SK-N-DZ (cell line): ENCODE measurements at regions not wholly inside any gene's neighbourhood (a gene's known extent, or its start where the extent isn't known, plus 50 kb on each side); places are given as distances from the start of the nearest gene placed in this dataset.
A peak's percentile ranks its signal among the peaks of the same experiment; 100 is the strongest.
"Not testable (repeated sequence)": the region's sequence is repeated elsewhere in the genome, so short reads cannot be mapped to it uniquely, and the experiment has no call there.

Experiments used
- DNase-seq: peaks from one replicate; pipeline ENCODE4 v3.0.0-alpha.2; 2015; ENCODE audit warnings: low spot score

DNA sequence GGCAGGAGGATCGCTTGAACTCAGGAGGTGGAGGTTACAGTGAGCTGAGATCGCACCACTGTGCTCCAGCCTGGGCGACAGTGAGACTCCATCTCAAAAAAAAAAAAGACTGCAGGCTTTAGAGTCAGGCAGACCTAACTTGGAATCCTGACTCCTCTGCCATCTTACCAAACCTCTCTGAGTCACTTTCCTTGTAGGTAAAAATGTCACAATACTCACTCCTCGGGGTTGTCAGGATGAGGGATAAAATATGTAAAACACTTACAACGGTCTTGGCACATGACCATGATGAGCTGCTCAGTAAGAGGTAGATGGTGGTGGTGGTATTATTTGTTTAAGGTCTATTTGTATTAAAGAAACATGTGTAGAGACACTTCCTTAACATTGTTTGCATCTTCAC is 154.1 kb upstream of the PDE1C start:
- no peak for DNase-seq

DNA sequence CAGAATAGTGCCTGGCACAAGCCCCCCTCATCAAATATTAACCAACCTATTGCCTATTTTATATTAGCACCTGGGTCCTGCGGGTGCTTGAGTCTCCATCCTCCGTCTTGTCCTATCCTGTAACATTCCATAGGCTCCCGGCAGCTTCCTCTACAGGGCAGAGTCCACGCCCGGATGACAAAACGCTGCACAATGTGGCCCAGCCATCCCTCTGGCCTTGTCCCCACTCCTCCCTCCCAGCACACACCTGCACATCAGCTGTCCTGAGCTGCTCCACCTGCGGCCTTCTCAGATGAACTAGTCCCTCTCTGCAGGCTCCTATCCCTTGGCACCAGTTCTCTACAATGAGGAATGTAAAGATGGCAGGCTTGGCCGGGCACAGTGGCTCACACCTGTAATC is 153.5 kb upstream of the PDE1C start:
- no peak for DNase-seq

GRCh38 chr7:32223071-32223650 is 153.0 kb upstream of the PDE1C start:
- DNase-seq, result no peak

DNA sequence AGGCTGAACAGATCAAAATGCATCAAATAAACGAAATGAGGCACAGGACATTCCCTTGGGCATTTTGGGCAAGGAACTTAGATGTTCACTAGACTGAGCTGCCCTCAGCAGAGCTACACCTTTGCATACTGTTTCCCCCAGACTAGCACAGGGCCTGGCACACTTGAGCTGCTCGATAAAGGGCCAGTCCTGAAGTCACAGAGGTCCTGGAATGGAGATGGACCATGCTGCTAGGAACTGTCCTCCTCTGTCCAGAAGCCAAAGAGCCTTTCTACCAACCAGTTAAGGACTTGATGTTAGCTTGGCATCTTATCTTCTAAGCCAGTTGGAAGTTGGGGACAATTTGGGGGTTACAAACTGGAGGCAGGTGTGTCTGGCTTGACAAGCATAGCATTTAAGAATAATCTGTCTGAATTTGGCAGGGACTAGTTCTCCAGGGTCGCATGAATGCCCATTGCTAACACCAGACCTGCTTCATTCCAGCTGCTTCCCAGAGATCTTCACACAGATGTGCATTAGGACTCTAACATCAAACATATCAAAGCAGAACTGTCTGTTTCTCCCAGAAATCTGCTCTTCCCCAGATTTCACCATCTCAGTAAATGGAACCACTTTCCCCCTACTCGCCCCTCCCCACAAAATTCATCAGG is 152.2 kb upstream of the PDE1C start:
- no peak for DNase-seq

DNA sequence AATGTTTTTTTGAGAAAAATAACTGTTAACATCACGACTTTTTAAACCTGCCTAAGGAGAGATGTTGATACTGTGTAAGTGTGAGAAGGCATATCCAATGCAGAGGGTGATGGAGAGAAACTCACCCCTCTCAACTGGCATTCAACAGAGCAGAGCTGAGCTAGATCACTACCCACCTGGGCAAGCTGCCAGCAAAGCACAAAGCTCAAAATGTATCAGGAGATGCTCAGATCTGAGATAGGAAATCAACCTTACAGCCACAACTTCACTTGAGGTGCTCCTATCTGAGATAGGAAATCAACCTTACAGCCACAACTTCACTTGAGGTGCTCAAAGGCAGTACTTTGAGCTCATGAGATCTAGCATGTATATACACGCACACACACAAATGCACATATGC is 151.5 kb upstream of the PDE1C start:
- no peak for DNase-seq

DNA sequence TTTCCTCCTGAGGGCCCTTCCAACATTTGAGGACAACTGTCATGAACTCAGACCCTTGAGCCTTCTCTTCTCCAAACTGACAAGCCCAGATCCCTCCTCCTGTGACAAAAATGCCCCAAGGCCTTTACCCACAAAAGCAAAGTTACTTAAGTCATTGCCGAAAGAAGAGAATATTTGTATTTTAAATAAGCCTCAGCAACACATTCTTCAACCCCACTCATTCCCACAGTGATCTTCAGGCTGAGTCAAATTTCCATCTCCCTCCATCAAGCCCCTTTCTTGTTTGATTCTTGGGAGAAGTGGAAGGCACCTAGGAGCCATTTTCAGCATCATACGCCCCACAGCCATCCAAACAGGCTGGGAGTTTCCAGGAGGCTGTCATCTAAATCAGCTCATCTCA is 150.8 kb upstream of the PDE1C start:
- no peak for DNase-seq

DNA sequence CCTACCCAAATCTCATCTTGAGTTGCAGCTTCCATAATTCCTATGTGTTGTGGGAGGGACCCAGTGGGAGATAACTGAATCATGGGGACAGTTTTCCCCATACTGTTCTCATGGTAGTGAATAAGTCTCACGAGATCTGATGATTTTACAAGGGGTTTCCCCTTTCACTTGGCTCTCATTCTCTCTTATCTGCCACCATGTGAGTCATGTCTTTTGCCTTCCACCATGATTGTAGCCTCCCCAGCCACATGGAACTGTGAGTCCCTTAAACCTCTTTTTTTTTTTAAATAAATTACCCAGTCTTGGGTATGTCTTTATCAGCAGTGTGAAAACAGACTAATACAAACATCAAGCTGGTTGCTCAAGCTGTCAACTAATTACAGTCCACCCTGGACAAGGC is 149.6 kb upstream of the PDE1C start:
- not testable (repeated sequence) for DNase-seq

- DNase-seq, result no peak
These were observed 149.2 kb upstream of the PDE1C start for GRCh38 chr7:32219416-32219815.

DNA sequence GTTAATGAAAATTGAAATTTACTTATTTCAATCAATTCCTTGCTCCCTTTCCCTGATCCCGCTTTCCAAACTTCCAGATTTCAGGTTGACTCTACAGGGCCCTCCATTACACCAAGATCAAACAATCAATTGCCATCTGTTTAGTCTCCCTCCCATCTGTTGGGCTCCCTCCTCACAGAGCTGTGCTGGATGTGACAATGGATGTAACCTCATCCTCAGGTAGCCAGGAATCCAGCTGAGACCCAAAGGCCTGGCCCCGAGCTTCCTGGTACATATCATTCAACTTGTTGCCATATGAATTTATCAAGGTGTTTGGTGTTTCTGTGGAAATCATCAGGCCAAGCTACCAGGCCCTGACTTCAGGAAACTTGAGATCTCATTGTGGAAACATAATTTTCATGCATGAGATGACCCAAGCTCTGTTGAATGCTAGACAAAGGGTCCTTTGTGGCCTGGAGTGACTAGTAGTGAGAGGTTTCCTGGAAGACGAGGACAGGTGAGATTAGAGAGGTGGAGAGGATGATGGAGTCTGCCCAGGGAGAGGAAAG is 148.6 kb upstream of the PDE1C start:
- no peak for DNase-seq

GRCh38 chr7:32218154-32218467 is 147.9 kb upstream of the PDE1C start:
- no peak for DNase-seq

GRCh38 chr7:32217341-32218153 is 147.3 kb upstream of the PDE1C start:
- no peak for DNase-seq

DNA sequence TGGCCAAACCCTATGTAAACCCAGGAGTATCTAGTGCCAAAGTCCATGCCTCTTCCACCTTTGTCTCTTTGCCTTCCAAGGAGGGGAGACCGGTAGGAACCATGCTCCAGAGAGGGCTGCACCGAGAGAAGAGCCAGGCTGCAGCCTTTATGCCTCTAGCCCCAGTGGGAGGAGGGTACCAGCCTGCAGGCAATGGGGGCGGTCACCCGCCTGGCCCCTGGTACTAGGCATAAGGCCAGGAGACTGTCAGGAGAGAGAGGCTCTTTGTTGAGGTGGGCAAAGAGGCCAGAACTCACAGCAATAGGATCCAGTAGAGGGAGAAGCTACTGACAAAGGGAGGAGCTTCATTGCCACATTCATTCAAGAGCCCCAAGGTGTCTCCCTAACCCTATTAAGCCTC is 146.6 kb upstream of the PDE1C start:
- DNase-seq, result no peak

DNA sequence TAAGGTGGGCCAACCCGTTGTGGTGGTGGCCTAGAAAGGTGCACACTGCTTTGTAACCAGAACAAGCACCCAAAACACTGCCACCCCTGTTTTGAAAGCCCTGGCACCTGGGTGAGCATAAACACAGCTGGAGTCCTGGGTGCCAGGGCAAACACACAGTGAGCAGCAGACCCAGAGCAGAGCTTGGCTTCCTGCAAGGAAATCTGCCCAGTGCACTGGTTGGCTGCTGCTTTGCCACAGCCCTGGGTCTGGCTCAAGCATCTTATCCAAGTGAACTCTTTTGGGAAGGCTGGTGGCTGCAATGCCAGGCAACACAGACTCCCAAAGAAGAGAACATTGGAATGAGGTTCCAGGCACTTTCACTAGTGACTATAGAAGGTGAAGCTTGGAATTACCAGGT is 145.5 kb upstream of the PDE1C start:
- DNase-seq, result no peak

DNA sequence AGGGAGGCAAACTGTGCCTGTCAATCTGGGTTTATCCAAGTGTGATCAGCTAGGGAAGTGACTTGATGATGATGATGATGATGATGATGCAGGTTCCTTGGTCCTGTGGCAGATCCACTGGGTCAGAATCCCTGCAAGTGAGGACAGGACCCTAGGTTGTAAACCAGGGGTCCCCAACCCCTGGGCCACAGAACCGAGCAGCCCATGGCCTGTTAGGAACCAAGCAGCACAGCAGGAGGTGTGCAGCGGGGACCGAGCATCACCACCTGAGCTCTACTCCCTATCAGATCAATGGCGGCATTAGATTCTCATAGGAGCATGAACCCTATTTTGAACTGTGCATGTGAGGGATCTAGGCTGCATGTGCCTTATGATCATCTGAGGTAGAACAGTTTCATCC is 144.7 kb upstream of the PDE1C start:
- DNase-seq, result no peak

- DNase-seq, result no peak
These were observed 142.1 kb upstream of the PDE1C start for GRCh38 chr7:32212321-32212720.

GRCh38 chr7:32206987-32207386 is 136.8 kb upstream of the PDE1C start:
- no peak for DNase-seq

DNA sequence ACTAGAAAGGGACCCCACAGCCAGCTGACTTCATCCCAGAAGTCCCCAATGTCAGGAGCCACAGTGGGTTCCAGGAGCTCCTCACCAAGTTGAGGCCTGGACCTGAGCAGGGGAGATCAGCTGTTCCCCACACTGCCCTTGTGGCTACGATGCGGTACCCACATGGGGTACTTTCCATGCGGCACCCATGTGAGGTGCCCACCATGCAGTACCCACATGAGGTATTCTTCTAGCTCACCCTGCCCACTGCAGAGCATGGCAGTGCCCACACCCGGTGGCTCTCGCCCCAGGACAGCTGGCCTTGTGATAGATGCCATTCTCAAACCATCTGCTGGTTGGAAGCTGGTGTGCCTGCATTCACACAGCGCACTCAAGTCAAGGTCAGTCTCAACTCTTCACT is 136.3 kb upstream of the PDE1C start:
- no peak for DNase-seq

DNA sequence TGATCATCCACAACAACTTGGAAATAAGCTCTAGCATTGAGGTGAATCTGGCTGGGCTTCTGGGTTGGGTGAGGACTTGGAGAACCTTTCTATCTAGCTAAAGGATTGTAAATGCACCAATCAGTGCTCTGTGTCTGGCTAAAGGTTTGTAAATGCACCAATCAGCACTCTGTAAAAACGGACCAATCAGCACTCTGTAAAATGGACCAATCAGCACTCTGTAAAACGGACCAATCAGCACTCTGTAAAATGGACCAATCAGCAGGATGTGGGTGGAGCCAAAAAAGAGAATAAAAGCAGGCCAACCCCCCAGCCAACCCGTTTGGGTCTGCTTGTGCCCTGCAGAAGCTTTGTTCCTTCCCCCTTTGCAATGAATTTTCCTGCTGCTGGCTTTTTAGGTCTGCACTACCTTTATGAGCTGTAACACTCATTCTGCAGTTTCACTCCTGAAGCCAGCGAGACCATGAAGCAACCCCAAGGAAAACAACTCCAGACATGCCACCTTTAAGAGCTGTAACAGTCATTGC is 135.2 kb upstream of the PDE1C start:
- not testable (repeated sequence) for DNase-seq

- peak; percentile 50 for DNase-seq
These were observed 134.3 kb upstream of the PDE1C start for GRCh38 chr7:32204361-32205018.

- DNase-seq, result no peak
These were observed 130.4 kb upstream of the PDE1C start for GRCh38 chr7:32200646-32201045.

DNA sequence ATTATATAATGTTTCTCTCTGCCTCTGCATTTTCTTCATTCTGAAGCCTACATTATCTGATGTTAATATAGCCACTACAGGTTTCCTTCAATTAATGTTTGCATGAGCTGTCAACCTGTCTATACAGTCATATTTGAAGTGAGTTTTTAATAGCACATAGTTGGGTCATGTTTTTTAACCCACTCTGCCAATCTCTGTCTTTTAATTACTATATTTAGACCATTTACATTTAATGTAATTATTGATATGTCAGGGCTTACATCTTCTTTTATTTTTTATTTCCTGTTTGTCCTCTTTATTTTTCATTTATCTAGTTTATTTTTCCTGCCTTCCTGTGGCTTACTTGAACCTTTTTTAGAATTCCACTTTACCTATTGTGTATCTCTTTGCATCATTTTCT is 124.3 kb upstream of the PDE1C start:
- no peak for DNase-seq

DNA sequence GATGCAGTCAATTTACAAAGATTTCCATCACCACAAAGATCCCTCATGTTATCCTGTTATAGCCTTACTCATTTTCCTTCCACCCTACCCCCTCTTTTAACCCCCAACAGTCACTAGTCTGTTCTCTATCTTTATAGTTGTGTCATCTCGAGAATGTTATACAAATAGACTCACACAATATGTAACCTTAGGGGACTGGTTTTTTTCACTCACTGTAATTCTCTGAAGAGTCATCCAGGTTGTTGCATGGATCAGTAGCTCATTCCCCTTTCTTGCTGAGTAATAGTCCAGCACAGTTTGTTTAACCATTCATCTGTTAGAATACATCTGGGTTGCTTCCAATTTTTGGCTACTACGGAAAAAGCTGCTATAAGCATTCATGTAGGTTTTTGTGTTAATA is 121.1 kb upstream of the PDE1C start:
- no peak for DNase-seq
